Common myeloid progenitor, CD34-positive (primary cell): ENCODE measurements at regions not wholly inside any gene's neighbourhood (a gene's known extent, or its start where the extent isn't known, plus 50 kb on each side); places are given as distances from the start of the nearest gene placed in this dataset.

Experiments
- CTCF ChIA-PET: fragments of 350-600 bp; sonication (Branson Sonifier 250); formaldehyde crosslinking; loops from one replicate; lab custom pipeline; 2021; ENCODE audit warnings: antibody characterized with exemption; lab: Charles Lee
- POLR2A ChIA-PET: fragments of 350-600 bp; sonication (Branson Sonifier 250); formaldehyde crosslinking; loops from one replicate; lab custom pipeline; 2021; ENCODE audit warnings: antibody characterized with exemption; lab: Charles Lee
- DNase-seq, 3 donors: peaks; one replicate each; pipeline versions ENCODE4 v3.0.0 to v3.0.0-alpha.2; 2013
- H3K27ac ChIP-seq, 2 experiments: 1 replicate in 1 of 2; 2 replicates in 1 of 2; pipeline ENCODE4 v1.7.0; 2013; ENCODE audit warnings: inconsistent platforms in 2 of 2, low read length in 2 of 2, mild to moderate bottlenecking in 2 of 2, low read depth in 1 of 2, moderate library complexity in 1 of 2; ENCODE audit not compliant: severe bottlenecking in 2 of 2, insufficient read depth in 1 of 2, poor library complexity in 1 of 2
- H3K27me3 ChIP-seq, 5 experiments: replicated peaks in 2 of 5; 1 replicate in 3 of 5; 2 replicates in 2 of 5; pipeline versions ENCODE4 v1.6.1 to v1.7.0; 2013; ENCODE audit warnings: low read length in 4 of 5, mild to moderate bottlenecking in 2 of 5, moderate library complexity in 2 of 5, inconsistent platforms in 1 of 5; ENCODE audit not compliant: insufficient read depth in 5 of 5, control insufficient read depth in 4 of 5
- H3K36me3 ChIP-seq, 4 experiments: 1 replicate in 2 of 4; 2 replicates in 2 of 4; pipeline versions ENCODE4 v1.6.1 to v1.7.0; 2013; ENCODE audit warnings: low read length in 3 of 4, control low read depth in 1 of 4, mild to moderate bottlenecking in 1 of 4; ENCODE audit not compliant: control insufficient read depth in 4 of 4, insufficient read depth in 4 of 4
- H3K4me1 ChIP-seq, 4 experiments: 1 replicate in 3 of 4; 2 replicates in 1 of 4; pipeline versions ENCODE4 v1.6.1 to v1.7.1; 2013; ENCODE audit warnings: low read length in 3 of 4, mild to moderate bottlenecking in 3 of 4, control low read depth in 1 of 4, inconsistent platforms in 1 of 4, moderate library complexity in 1 of 4; ENCODE audit not compliant: control insufficient read depth in 4 of 4, insufficient read depth in 4 of 4; ENCODE audit errors: control extremely low read depth in 1 of 4
- H3K4me3 ChIP-seq, 7 experiments: 1 replicate in 4 of 7; 2 replicates in 3 of 7; pipeline versions ENCODE4 v1.5.1 to v1.7.0; 2013; ENCODE audit warnings: mild to moderate bottlenecking in 7 of 7, low read length in 6 of 7, moderate library complexity in 6 of 7, inconsistent platforms in 2 of 7, low read depth in 2 of 7, control low read depth in 1 of 7; ENCODE audit not compliant: insufficient read depth in 4 of 7, control insufficient read depth in 1 of 7; ENCODE audit errors: extremely low read depth in 1 of 7
- H3K9me3 ChIP-seq, 5 experiments: 1 replicate in 4 of 5; 2 replicates in 1 of 5; pipeline versions ENCODE4 v1.6.1 to v1.7.1; 2013; ENCODE audit warnings: low read length in 4 of 5, mild to moderate bottlenecking in 2 of 5, inconsistent platforms in 1 of 5, low read depth in 1 of 5, moderate library complexity in 1 of 5; ENCODE audit not compliant: control insufficient read depth in 4 of 5, insufficient read depth in 2 of 5; ENCODE audit errors: control extremely low read depth in 1 of 5
- WGBS: methylation state at CpG from one replicate; pipeline ENCODE4 v1.1.5; 2013; ENCODE audit not compliant: insufficient coverage; 5-methylcytosine and 5-hydroxymethylcytosine counted together

DNA sequence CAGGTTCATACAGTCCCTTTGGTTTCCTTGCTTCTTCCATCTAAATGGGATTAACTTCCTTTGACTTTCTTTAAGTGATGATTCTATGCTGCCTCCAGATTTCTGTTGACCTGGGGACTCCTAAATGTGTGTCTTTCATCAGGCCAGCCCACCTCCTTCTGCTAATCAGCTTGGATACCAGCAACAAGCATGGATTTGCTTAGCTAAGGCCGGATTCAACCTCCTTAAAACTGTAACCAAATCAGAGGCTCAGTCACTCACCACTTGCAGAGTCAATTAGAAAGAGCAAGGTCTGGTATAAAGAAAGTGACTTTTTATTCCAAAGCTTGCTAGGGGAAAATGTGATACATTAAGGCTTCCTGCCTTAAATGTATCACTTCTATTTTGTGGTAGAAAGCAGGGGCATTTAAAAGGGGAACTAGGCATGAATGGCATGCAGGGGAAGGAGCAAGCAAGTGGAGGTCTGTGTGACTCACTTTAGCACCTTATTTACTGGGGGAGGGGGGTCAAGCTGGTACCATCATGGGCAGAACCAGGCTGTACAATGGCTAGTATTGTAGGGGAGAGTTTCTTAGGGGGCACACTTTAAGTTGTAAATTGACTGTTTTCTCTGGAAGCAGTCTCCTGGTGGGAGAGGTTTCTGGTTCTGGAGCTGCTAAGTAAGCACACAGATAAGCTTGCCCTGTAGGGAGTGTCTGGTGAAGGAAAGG, 239.0 kb upstream of the PDGFD start:
- ChIA-PET CTCF (interaction anchor here (1.1 kb wide), 1 partner anchor 8 kb away, joined by 4 read pairs; no protein-coding TSS in a partner anchor), POLR2A (interaction anchor here (0.7 kb wide), 1 partner anchor 10 kb away, joined by 7 read pairs; no protein-coding TSS in a partner anchor)
- Histone ChIP-seq H3K9me3 (no peaks in the 10 kb centered on the region), H3K27ac (no peak overlapping the region), H3K27me3 (no peaks in the 10 kb centered on the region), H3K4me1 (peaks cover 0 to 7% (median under 1%) of the 10 kb centered on the region in 4 experiments), H3K36me3 (no peaks in the 10 kb centered on the region), H3K4me3 (no peak overlapping the region)
- WGBS, result no CpG with 5 or more reads among the region's 1 CpG
- DNase-seq, result peak in 2 of 3 donors; percentile 48 to 68

- Histone ChIP-seq H3K4me3 (no peak overlapping the region), H3K4me1 (peaks cover 0 to 2% (median 0%) of the 10 kb centered on the region in 4 experiments), H3K27ac (no peak overlapping the region), H3K9me3 (peaks cover 0 to 1% (median 0%) of the 10 kb centered on the region in 5 experiments), H3K27me3 (no peaks in the 10 kb centered on the region), H3K36me3 (no peaks in the 10 kb centered on the region)
- ChIA-PET POLR2A (no interaction called here), CTCF (interaction anchor here (1.4 kb wide), 1 partner anchor 9 kb away, joined by 4 read pairs; no protein-coding TSS in a partner anchor)
- no CpG with 5 or more reads among the region's 1 CpG for WGBS
- DNase-seq, result no peak
Measured at GRCh38 chr11:104394508-104394907, 230.6 kb upstream of the PDGFD start.

DNA sequence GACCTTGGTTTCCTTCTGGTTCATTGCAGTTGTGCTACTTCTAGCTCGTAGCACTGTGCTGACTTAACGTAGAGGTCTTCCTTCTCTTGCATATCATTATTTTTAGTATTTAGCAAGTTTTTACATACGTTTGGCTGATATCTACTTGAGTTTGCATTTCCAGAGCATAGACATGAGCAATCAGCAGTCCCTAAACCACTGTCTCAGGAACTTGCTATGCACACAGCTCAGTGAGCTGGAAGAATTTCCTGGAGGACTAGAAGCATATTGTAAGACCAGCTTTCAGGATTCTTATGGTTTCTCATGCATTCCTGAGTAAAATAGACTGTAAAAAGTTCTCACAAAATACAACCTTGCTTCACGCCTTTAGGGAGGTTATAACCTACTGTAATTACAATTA, 226.7 kb upstream of the PDGFD start:
- WGBS, result 80% methylated on average over 1 of the region's 4 CpGs
- Histone ChIP-seq H3K4me3 (no peak overlapping the region), H3K9me3 (peaks cover 0 to 1% (median 0%) of the 10 kb centered on the region in 5 experiments), H3K27ac (no peak overlapping the region), H3K4me1 (peaks cover 0 to 2% (median 0%) of the 10 kb centered on the region in 4 experiments), H3K36me3 (no peaks in the 10 kb centered on the region), H3K27me3 (no peaks in the 10 kb centered on the region)
- ChIA-PET CTCF (interaction anchor here (1.0 kb wide), 1 partner anchor 16 kb away, joined by 3 read pairs; no protein-coding TSS in a partner anchor), POLR2A (no interaction called here)
- DNase-seq, result no peak

DNA sequence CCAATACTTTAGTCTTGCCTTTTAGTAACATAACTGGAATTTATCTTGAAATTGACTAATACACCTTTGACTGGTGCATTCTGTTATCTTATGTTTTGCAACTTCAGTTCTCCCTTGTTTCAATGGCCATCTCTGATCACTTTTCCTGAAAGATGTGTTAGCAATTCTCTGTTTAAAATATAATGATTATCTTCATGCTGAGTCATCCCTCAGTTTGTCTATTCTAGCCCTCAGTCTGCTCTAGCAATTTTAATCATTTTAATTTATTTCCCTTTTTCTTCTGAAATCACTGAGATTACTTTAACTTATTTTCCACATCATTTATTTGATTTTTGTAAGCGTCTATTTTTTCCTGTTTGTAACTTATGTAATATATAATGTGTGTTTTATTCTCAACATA, 221.9 kb upstream of the PDGFD start:
- CTCF ChIA-PET, result no interaction called here

DNA sequence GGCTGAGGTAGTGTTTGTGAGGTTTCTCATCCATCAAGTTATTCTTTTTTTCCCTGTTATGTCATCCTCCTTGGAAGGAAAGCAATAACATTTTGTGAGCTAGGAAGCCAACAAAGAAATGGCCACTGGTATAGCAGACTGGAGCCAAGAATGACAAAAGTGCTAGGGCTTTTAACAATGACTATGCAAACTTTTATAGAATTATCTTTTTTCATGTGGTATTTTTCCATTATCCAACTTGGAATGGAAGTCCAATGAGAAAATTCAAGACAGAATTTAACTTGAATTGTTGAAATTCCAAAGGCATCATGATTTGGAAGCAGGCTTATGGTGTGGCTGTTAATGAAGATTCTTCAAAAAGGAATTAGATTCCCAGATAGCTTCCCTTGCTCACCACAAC, 216.4 kb upstream of the PDGFD start:
- H3K9me3 ChIP-seq, result no peaks in the 10 kb centered on the region
- no peaks in the 10 kb centered on the region for H3K36me3 ChIP-seq
- no peaks in the 10 kb centered on the region for H3K4me1 ChIP-seq
- CTCF ChIA-PET, result no interaction called here
- no peak overlapping the region for H3K27ac ChIP-seq
- DNase-seq, result no peak
- H3K27me3 ChIP-seq, result no peaks in the 10 kb centered on the region
- POLR2A ChIA-PET, result no interaction called here
- no peak overlapping the region for H3K4me3 ChIP-seq

More for the DNA sequence above, 221.9 kb upstream of the PDGFD start:
- peaks cover 0 to 1% (median 0%) of the 10 kb centered on the region in 5 experiments for H3K9me3 ChIP-seq
- H3K36me3 ChIP-seq, result no peaks in the 10 kb centered on the region
- WGBS, result no CpG with 5 or more reads among the region's 1 CpG
- DNase-seq, result no peak
- no peaks in the 10 kb centered on the region for H3K4me1 ChIP-seq
- no peak overlapping the region for H3K4me3 ChIP-seq
- no peak overlapping the region for H3K27ac ChIP-seq
- POLR2A ChIA-PET, result no interaction called here
- H3K27me3 ChIP-seq, result no peaks in the 10 kb centered on the region

DNA sequence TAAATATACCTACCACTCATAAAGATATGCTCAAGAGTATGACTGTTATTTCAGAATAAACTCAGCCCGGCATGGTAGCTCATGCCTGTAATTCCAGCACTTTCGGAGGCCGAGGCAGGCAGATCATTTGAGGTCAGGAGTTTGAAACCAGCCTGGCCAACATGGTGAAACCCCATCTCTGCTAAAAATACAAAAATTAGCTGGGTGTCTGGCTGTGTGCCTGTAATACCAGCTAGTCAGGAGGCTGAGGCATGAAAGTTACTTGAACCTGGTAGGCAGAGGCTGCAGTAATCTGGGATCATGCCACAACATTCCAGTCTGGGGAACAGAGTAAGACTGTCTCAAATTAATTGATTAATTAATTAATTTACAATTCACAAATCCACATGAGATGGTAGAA, 208.2 kb upstream of the PDGFD start:
- WGBS, result 100% methylated on average over 3 of the region's 3 CpGs
- CTCF ChIA-PET, result no interaction called here
- no peaks in the 10 kb centered on the region for H3K9me3 ChIP-seq

DNA sequence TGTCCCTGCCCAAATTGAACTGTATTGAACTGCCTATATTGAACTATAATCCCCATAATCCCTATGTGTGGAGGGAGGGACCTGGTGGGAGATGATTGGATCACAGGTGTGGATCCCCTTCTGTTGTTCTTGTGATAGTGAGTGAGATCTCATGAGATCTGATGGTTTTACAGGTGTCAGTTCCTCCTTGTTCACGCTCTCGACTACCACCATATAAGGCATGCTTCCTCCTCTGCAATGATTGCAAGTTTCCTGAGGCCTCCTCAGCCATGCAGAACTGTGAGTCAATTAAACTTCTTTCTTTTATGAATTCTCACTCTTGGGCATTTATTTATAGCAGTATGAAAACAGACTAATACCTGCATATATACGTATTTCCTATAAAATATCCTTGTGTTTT, 206.5 kb upstream of the PDGFD start:
- no peak overlapping the region for H3K4me3 ChIP-seq
- no peaks in the 10 kb centered on the region for H3K9me3 ChIP-seq
- ChIA-PET CTCF (no interaction called here), POLR2A (no interaction called here)
- DNase-seq, result no peak
- H3K36me3 ChIP-seq, result no peaks in the 10 kb centered on the region
- no peaks in the 10 kb centered on the region for H3K27me3 ChIP-seq
- WGBS, result no CpG with 5 or more reads among the region's 3 CpGs
- H3K27ac ChIP-seq, result no peak overlapping the region
- no peaks in the 10 kb centered on the region for H3K4me1 ChIP-seq

More for the DNA sequence above, 208.2 kb upstream of the PDGFD start:
- H3K36me3 ChIP-seq, result no peaks in the 10 kb centered on the region
- POLR2A ChIA-PET, result no interaction called here
- H3K4me1 ChIP-seq, result no peaks in the 10 kb centered on the region
- no peak for DNase-seq
- H3K27me3 ChIP-seq, result no peaks in the 10 kb centered on the region
- H3K27ac ChIP-seq, result no peak overlapping the region
- no peak overlapping the region for H3K4me3 ChIP-seq
